ENCODE measurements at regions not wholly inside any gene's neighbourhood (a gene's known extent, or its start where the extent isn't known, plus 50 kb on each side); places are given as distances from the start of the nearest gene placed in this dataset.
"Not testable (repeated sequence)": the region's sequence is repeated elsewhere in the genome, so short reads cannot be mapped to it uniquely, and the experiment has no call there.

DNA sequence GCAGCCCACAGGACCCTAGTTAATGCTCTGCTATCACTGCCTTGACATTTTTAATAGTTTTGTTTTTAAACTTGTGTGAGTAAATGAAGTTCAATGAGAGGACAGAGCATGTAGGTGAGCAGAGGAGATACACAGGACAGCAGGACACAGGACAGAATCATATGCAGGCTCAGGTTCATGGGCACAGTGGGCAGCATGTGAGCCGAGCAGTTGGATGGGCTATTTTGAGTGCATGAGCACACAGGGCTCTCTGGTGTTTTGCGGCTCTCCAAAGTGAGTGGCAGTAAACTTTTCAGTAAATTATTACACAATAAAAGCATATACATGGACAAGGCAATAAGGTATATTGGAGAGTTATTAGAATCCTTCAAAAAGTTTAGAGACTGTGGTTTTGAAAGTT lies 189.7 kb upstream of the OR4E1 start:
- no peaks in the 10 kb centered on the region for H3K27me3 ChIP-seq (ENCODE audit: insufficient read depth, low read length)
- no peak overlapping the region for H3K9ac ChIP-seq (ENCODE audit: low read depth, low read length)
- H3K4me1 ChIP-seq (ENCODE audit: insufficient read depth, low read length) = no peaks in the 10 kb centered on the region
- H3K9me3 ChIP-seq (ENCODE audit: insufficient read depth, low read depth, low read length) = no peaks in the 10 kb centered on the region
- H3K36me3 ChIP-seq (ENCODE audit: insufficient read depth, low read depth, low read length) = no peaks in the 10 kb centered on the region
- H3K27ac ChIP-seq (ENCODE audit: low read length) = no peak overlapping the region
- no peak overlapping the region for H3K4me3 ChIP-seq (ENCODE audit: low read length)

DNA sequence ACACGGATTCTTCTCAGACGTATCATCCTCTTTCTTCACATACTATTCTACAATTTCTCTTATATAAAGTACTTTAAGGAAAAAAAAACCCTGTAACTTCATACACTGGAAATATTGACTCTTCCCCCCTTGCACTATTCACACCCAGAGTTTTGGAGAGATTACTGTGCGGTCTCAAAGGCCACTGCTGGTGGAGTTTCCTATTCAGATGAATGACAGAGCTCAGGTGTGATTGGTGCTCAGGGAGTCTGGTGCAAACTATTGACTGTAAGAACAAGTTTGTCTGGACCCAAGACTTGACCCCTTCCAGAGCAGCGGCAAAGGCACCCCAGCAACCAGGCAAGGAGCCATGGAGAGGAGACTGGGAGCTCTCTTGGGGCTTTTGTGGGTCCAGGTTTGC lies 187.5 kb upstream of the OR4E1 start:
- Histone ChIP-seq H3K9ac (ENCODE audit: low read depth, low read length) (no peak overlapping the region), H3K4me3 (ENCODE audit: low read length) (no peak overlapping the region), H3K9me3 (ENCODE audit: insufficient read depth, low read depth, low read length) (no peaks in the 10 kb centered on the region), H3K36me3 (ENCODE audit: insufficient read depth, low read depth, low read length) (no peaks in the 10 kb centered on the region), H3K27ac (ENCODE audit: low read length) (no peak overlapping the region), H3K4me1 (ENCODE audit: insufficient read depth, low read length) (no peaks in the 10 kb centered on the region), H3K27me3 (ENCODE audit: insufficient read depth, low read length) (no peaks in the 10 kb centered on the region)

DNA sequence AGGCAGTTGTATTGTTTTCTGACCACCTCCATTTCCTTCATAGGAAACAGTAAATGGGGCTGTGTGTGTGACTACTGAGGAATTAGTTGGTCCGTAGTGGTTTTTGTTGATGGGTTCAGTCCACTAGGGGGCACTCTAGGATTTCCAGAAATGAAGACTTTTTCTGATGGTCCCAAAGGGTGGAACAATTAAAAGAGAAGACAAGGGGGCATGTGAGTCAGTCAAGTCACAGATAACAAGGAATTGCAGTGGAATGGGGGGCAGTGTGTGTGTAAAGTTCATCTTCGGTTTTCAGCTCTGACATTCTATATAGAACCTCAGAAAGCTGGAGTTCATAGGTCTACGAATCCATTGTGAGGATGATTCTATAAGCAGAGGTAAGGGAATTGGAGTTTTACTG lies 186.6 kb upstream of the OR4E1 start:
- H3K36me3 ChIP-seq (ENCODE audit: insufficient read depth, low read depth, low read length) = no peaks in the 10 kb centered on the region
- no peaks in the 10 kb centered on the region for H3K27me3 ChIP-seq (ENCODE audit: insufficient read depth, low read length)
- H3K9ac ChIP-seq (ENCODE audit: low read depth, low read length) = no peak overlapping the region
- H3K9me3 ChIP-seq (ENCODE audit: insufficient read depth, low read depth, low read length) = no peaks in the 10 kb centered on the region
- H3K27ac ChIP-seq (ENCODE audit: low read length) = no peak overlapping the region
- no peaks in the 10 kb centered on the region for H3K4me1 ChIP-seq (ENCODE audit: insufficient read depth, low read length)
- H3K4me3 ChIP-seq (ENCODE audit: low read length) = no peak overlapping the region

DNA sequence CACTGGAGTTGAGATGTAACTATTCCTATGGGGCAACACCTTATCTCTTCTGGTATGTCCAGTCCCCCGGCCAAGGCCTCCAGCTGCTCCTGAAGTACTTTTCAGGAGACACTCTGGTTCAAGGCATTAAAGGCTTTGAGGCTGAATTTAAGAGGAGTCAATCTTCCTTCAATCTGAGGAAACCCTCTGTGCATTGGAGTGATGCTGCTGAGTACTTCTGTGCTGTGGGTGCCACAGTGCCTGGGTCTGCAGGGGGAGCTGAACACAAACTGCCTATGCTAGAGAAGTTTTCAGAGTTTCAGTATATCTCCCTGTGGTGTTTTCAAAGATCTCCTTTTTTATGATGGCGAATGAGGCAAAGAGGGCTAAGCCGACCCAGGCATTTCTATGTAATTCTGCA lies 179.2 kb upstream of the OR4E1 start:
- H3K36me3 ChIP-seq (ENCODE audit: insufficient read depth, low read depth, low read length) = no peaks in the 10 kb centered on the region
- no peak overlapping the region for H3K4me3 ChIP-seq (ENCODE audit: low read length)
- H3K4me1 ChIP-seq (ENCODE audit: insufficient read depth, low read length) = no peaks in the 10 kb centered on the region
- H3K27ac ChIP-seq (ENCODE audit: low read length) = no peak overlapping the region
- H3K9ac ChIP-seq (ENCODE audit: low read depth, low read length) = no peak overlapping the region
- no peaks in the 10 kb centered on the region for H3K27me3 ChIP-seq (ENCODE audit: insufficient read depth, low read length)
- H3K9me3 ChIP-seq (ENCODE audit: insufficient read depth, low read depth, low read length) = no peaks in the 10 kb centered on the region

DNA sequence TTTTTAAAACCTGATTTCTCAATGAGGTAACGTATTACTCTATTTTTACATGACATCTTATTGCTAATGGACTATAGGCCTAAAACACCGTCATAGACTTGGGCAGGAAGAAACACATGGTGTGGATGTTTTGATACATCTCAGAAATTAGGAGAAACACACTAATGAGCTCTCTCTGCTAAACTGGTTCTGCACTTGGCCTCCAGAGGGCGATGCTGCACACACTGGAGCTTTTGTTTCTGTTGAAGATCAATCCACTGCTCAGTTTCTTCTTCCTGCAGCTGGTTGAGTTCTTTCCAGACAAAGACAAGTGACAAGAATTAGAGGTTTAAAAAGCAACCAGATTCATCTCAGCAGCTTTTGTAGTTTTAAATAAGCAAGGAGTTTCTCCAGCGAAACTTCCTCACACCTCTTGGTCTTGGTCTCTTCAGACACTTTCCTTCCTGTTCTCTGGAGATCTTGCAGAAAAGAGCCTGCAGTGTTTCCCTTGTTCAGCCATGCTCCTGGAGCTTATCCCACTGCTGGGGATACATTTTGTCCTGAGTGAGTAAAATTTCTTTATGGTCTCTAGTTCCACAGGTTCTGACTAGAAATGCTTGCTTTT lies 178.5 kb upstream of the OR4E1 start:
- Histone ChIP-seq H3K9ac (ENCODE audit: low read depth, low read length) (no peak overlapping the region), H3K9me3 (ENCODE audit: insufficient read depth, low read depth, low read length) (no peaks in the 10 kb centered on the region), H3K27me3 (ENCODE audit: insufficient read depth, low read length) (no peaks in the 10 kb centered on the region), H3K4me3 (ENCODE audit: low read length) (no peak overlapping the region), H3K27ac (ENCODE audit: low read length) (no peak overlapping the region), H3K4me1 (ENCODE audit: insufficient read depth, low read length) (no peaks in the 10 kb centered on the region), H3K36me3 (ENCODE audit: insufficient read depth, low read depth, low read length) (no peaks in the 10 kb centered on the region)

GRCh38 chr14:21846902-21847301 lies 173.3 kb upstream of the OR4E1 start:
- H3K4me1 ChIP-seq (ENCODE audit: insufficient read depth, low read length); H3K4me3 ChIP-seq (ENCODE audit: low read length); H3K27me3 ChIP-seq (ENCODE audit: insufficient read depth, low read length); H3K9ac ChIP-seq (ENCODE audit: low read depth, low read length); H3K9me3 ChIP-seq (ENCODE audit: insufficient read depth, low read depth, low read length); H3K36me3 ChIP-seq (ENCODE audit: insufficient read depth, low read depth, low read length); H3K27ac ChIP-seq (ENCODE audit: low read length): not testable (repeated sequence)

DNA sequence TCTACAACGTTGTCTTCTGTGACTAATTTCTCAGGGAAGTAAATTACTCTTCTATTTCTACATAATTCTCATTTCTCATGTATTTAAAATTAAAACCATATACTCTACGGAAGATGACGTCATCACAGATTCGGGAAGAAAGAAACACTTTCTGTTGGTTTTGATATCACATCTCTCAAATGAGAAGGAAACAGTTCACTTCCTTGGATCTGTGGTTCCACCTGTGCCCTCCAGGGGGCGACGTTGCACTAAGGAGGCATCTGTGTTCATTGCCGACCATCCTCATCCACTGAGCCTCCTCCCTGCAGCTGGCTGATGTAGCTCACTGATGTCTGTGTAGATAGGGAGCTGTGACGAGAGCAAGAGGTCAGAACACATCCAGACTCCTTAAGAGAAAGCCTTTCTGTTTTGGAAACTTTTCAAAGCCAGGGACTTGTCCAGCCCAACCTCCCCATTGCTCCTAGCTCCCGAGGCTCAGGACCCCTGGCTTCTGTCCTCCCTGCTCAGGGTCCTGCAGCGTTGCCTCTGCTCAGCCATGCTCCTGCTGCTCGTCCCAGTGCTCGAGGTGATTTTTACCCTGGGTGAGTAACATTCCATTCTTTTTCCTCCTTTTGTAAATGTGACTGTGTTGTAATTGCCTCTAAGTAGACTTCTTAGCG lies 172.7 kb upstream of the OR4E1 start:
- Histone ChIP-seq H3K27ac (ENCODE audit: low read length) (no peak overlapping the region), H3K27me3 (ENCODE audit: insufficient read depth, low read length) (no peaks in the 10 kb centered on the region; the same call in 1 of the 2 replicates), H3K4me1 (ENCODE audit: insufficient read depth, low read length) (no peaks in the 10 kb centered on the region), H3K4me3 (ENCODE audit: low read length) (no peak overlapping the region), H3K36me3 (ENCODE audit: insufficient read depth, low read depth, low read length) (no peaks in the 10 kb centered on the region), H3K9me3 (ENCODE audit: insufficient read depth, low read depth, low read length) (no peaks in the 10 kb centered on the region), H3K9ac (ENCODE audit: low read depth, low read length) (no peak overlapping the region)

DNA sequence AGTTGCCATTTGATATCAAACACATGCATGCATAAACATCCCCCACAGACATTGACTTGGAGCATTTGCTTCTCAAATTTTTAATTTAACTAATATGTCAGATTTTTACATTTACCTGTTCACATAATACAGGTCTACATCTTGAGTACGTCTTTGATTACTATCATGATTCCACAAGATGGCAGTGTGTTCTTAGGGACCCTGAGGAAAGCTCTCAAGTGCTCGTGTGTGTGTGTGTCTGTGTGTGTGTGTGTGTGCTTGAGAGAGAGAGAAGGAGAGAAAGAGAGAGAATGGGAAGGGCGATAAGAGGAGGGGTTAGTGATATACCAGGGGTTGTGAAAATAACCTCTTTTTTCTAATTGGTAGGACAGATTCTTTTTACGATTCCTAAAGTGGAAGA lies 167.1 kb upstream of the OR4E1 start:
- Histone ChIP-seq H3K4me3 (ENCODE audit: low read length) (no peak overlapping the region), H3K9ac (ENCODE audit: low read depth, low read length) (no peak overlapping the region), H3K27ac (ENCODE audit: low read length) (no peak overlapping the region), H3K27me3 (ENCODE audit: insufficient read depth, low read length) (no peaks in the 10 kb centered on the region; the same call in 1 of the 2 replicates), H3K4me1 (ENCODE audit: insufficient read depth, low read length) (no peaks in the 10 kb centered on the region), H3K9me3 (ENCODE audit: insufficient read depth, low read depth, low read length) (no peaks in the 10 kb centered on the region), H3K36me3 (ENCODE audit: insufficient read depth, low read depth, low read length) (no peaks in the 10 kb centered on the region)

- H3K9me3 ChIP-seq (ENCODE audit: insufficient read depth, low read depth, low read length) = no peaks in the 10 kb centered on the region
- no peak overlapping the region for H3K9ac ChIP-seq (ENCODE audit: low read depth, low read length)
- H3K4me1 ChIP-seq (ENCODE audit: insufficient read depth, low read length) = no peaks in the 10 kb centered on the region
- no peak overlapping the region for H3K4me3 ChIP-seq (ENCODE audit: low read length)
- H3K27me3 ChIP-seq (ENCODE audit: insufficient read depth, low read length) = 0 out of 2 replicates have a peak, but pooled peaks cover 4% of the 10 kb centered on the region
- H3K36me3 ChIP-seq (ENCODE audit: insufficient read depth, low read depth, low read length) = no peaks in the 10 kb centered on the region
- H3K27ac ChIP-seq (ENCODE audit: low read length) = no peak overlapping the region
Observed at GRCh38 chr14:21833836-21834235, 160.2 kb upstream of the OR4E1 start.

DNA sequence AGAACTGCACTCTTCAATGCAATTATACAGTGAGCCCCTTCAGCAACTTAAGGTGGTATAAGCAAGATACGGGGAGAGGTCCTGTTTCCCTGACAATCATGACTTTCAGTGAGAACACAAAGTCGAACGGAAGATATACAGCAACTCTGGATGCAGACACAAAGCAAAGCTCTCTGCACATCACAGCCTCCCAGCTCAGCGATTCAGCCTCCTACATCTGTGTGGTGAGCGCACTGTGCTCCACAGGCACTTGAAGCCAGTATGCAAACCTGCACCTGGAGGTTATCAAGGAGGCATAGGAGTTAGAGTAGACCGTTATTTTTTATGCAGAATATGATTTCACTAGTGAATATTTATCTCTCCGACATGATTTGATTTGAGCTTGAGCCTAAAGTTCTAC lies 152.2 kb upstream of the OR4E1 start:
- Histone ChIP-seq H3K4me1 (ENCODE audit: insufficient read depth, low read length) (no peaks in the 10 kb centered on the region), H3K27me3 (ENCODE audit: insufficient read depth, low read length) (0 out of 2 replicates have a peak, but pooled peaks cover 4% of the 10 kb centered on the region), H3K9ac (ENCODE audit: low read depth, low read length) (no peak overlapping the region), H3K27ac (ENCODE audit: low read length) (no peak overlapping the region), H3K4me3 (ENCODE audit: low read length) (no peak overlapping the region), H3K36me3 (ENCODE audit: insufficient read depth, low read depth, low read length) (no peaks in the 10 kb centered on the region), H3K9me3 (ENCODE audit: insufficient read depth, low read depth, low read length) (no peaks in the 10 kb centered on the region)

DNA sequence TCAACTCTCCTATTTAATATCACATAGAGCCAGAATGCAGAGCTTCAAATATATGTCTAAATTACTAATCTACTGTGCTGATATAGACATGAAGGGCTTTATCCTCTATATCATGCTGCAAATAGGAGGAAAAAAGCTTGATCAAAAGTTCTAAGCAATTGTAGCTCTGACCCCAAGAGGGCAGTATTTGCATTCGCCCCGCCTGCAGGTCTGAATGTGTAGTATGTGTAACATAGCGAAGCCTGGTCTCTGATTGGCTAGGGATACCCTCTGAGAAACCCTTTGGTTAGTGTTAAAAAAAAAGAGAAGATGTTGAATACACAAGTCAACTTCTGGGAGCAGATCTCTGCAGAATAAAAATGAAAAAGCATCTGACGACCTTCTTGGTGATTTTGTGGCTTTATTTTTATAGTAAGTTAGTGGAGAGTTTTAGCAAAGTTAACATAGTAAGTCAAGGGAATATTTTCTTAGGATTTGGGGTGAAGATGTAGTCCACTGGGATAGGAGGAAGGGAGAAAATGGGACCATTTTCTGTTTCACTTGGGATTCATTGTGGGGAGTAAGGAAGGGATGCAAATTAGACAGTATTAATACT lies 151.6 kb upstream of the OR4E1 start:
- Histone ChIP-seq H3K27me3 (ENCODE audit: insufficient read depth, low read length) (0 out of 2 replicates have a peak, but pooled peaks cover 4% of the 10 kb centered on the region), H3K27ac (ENCODE audit: low read length) (no peak overlapping the region), H3K4me1 (ENCODE audit: insufficient read depth, low read length) (no peaks in the 10 kb centered on the region), H3K9ac (ENCODE audit: low read depth, low read length) (no peak overlapping the region), H3K9me3 (ENCODE audit: insufficient read depth, low read depth, low read length) (no peaks in the 10 kb centered on the region), H3K36me3 (ENCODE audit: insufficient read depth, low read depth, low read length) (no peaks in the 10 kb centered on the region), H3K4me3 (ENCODE audit: low read length) (no peak overlapping the region)

DNA sequence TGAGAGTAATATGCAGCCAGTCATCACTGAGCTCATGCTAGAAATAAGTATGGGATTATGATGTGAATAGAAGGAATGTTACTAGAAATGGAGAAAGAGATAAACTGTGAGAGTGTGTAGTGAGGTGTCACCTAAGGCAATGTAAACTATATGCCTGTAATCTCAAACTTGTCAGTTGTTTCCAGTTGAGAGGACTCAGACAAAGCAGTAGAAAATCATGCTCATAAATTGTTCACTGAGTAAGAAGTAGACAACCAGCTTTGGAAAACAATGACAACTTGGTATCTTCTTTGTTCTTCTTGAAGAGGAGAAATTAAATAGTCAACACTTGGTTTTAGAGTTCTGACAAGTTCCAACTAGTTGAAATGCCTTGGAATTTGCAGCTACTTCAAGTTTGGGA lies 148.5 kb upstream of the OR4E1 start:
- H3K9ac ChIP-seq (ENCODE audit: low read depth, low read length) = no peak overlapping the region
- H3K4me1 ChIP-seq (ENCODE audit: insufficient read depth, low read length) = no peaks in the 10 kb centered on the region
- no peak overlapping the region for H3K27ac ChIP-seq (ENCODE audit: low read length)
- no peaks in the 10 kb centered on the region for H3K27me3 ChIP-seq (ENCODE audit: insufficient read depth, low read length)
- peaks cover under 1% of the 10 kb centered on the region; the same call in 1 of the 2 replicates for H3K9me3 ChIP-seq (ENCODE audit: insufficient read depth, low read depth, low read length)
- H3K4me3 ChIP-seq (ENCODE audit: low read length) = no peak overlapping the region
- H3K36me3 ChIP-seq (ENCODE audit: insufficient read depth, low read depth, low read length) = no peaks in the 10 kb centered on the region

Measured in iPS-20b (cell line).